Activated CD4-positive, CD25-positive, alpha-beta regulatory T cell treated with anti-CD3 and anti-CD28 coated beads, Interleukin-2, amount 50 U/mL, for 24 hours (primary cell): ENCODE measurements at regions not wholly inside any gene's neighbourhood (a gene's known extent, or its start where the extent isn't known, plus 50 kb on each side); places are given as distances from the start of the nearest gene placed in this dataset.
"Not testable (repeated sequence)": the region's sequence is repeated elsewhere in the genome, so short reads cannot be mapped to it uniquely, and the experiment has no call there.

ENCODE experiments used
- ATAC-seq, 2 donors: fragments of 150-1000 bp; cut with Tn5 transposase; one replicate each; pipeline ENCODE4 v1.10.0; 2021; ENCODE audit warnings: mild to moderate bottlenecking in 1 of 2, moderate library complexity in 1 of 2

DNA sequence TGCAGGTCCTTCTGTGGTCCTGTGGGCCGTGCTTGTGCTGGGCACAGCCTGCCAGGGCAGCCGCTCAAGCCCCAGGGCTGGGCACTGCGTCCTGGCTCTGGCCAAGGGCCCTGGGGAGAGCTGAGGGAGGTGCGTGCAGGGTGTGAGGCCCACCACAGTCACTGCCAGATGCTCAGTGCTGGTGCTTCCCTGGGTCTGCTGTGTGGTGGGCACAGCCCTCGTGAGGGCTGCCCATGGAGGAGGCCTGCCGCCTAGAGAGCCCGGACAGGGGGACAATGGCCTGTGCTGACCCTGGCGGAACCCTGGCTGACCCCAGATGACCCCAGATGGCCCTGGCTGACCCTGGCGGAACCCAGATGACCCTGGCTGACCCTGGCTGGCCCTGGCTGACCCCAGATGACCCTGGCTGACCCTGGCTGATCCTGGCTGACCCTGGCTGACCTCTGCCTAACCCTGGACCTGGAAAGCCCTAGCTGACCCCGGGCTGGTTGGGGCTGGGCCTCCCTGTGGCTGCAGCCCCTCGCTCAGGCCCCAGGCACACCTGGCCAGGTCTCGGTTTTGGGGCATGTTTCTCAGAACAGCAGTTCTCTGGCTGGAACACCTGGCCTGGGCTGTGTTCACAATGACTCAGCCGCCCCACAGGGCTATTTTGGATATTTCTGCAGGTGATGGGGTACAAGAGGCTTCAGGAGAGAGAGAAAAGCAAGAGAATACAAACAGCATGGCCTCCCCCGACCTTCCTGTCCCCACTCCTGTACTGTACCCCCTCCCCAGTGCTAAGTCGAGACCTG lies 55.4 kb downstream of the TMEM121 start:
- ATAC-seq, result no peak

DNA sequence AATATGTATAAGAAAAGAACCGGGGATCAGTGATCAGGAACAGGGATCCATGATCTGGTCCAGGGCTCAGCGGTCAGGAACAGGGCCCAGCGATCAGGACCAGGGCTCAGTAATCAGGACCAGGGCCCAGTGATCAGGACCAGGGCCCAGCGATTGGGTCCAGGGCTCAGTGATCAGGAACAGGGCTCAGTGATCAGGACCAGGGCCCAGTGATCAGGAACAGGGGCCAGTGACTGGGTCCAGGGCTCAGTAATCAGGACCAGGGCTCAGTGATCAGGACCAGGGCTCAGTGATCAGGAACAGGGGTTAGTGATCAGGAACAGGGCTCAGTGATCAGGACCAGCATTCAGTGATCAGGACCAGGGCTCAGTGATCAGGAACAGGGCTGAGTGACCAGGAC lies 56.3 kb downstream of the TMEM121 start:
- no peak for ATAC-seq

GRCh38 chr14:105583914-105584313 lies 57.5 kb downstream of the TMEM121 start:
- not testable (repeated sequence) for ATAC-seq

- not testable (repeated sequence) for ATAC-seq
These were observed 58.9 kb downstream of the TMEM121 start for GRCh38 chr14:105585290-105585689.

GRCh38 chr14:105585722-105586121 lies 59.3 kb downstream of the TMEM121 start:
- ATAC-seq, result not testable (repeated sequence)

- ATAC-seq, result peak; percentile 33 to 34
These were observed 59.9 kb downstream of the TMEM121 start for GRCh38 chr14:105586144-105586872.

DNA sequence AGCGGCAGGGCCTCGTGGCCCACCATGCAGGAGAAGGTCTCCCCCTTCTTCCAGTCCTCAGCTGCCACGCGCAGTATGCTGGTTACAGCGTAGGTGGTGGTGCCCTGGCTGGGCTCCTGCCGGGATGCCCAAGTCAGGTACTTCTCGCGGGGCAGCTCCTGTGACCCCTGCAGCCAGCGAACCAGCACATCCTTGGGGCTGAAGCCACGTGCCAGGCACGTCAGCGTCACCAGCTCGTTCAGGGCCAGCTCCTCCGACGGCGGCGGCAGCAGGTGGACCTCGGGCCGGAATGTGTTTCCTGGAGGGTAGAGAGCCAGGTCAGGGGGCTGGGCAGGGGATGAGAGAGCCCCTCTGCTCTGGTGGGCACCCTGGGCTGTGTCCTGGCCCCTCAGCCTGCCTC lies 60.7 kb downstream of the TMEM121 start:
- ATAC-seq, result not testable (repeated sequence)

DNA sequence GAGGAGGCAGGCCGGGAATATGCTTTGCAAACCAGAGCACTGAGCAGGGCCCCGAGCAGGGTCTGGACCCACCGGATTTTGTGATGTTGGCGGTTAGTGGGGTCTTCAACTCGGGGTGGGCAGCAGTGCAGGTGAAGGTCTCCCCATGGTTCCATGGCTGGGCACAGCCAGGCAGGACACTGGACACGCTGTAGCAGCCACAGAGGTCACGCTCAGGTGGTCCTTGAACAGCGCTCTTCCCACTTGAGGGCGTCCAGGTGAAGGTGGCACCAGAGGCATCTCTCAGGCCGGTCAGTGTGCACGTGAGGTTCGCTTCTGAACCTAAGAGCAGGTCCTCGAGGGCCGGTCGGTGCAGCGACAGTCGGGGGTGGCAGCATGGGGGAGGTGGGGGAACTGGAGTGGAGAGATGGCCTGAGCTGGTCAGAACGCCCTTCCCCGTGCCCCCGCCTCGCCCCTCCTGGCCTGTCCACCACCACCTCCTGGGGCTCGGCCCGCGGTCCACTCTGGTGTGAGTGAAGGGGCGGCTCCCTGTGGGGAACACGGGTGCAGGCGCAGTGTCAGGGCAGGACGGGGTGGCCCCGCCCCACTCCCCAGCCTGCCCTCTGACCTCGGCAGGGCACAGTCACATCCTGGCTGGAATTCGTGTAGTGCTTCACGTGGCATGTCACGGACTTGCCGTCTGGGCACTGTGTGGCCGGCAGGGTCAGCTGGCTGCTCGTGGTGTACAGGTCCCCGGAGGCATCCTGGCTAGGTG lies 61.3 kb downstream of the TMEM121 start:
- not testable (repeated sequence) for ATAC-seq

- ATAC-seq, result no peak
These were observed 62.0 kb downstream of the TMEM121 start for GRCh38 chr14:105588236-105588860.

DNA sequence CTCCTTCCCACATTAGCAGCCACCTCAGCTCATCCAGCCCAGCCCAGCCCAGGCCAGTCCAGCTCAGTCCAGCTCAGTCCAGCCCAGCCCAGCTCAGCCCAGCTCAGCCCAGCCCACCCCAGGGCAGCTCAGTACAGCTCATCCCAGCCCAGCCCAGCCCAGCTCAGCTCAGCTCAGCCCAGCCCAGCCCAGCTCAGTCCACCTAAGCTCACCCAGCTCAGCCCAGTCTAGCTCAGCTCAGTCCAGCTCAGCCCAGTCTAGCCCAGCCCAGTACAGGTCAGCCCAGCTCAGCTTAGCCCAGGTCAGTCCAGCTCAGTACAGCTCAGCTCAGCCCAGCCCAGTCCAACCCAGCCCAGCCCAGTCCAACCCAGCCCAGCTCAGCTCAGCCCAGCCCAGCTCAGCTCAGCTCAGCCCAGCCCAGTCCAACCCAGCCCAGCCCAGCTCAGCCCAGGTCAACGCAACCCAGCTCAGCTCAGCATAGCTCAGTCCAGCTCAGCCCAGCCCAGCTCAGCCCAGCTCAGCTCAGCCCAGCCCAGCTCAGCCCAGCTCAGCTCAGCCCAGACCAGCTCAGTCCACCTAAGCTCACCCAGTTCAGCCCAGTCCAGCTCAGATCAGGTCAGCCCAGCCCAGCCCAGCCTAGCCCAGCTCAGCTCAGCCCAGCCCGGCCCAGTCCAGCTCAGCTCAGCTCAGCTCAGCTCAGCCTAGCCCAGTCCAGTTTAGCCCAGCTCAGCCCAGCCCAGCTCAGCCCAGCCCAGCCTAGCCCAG lies 63.0 kb downstream of the TMEM121 start:
- peak in 1 of 2 donors; percentile 9 for ATAC-seq

- not testable (repeated sequence) for ATAC-seq
These were observed 63.5 kb downstream of the TMEM121 start for GRCh38 chr14:105589926-105590185.

DNA sequence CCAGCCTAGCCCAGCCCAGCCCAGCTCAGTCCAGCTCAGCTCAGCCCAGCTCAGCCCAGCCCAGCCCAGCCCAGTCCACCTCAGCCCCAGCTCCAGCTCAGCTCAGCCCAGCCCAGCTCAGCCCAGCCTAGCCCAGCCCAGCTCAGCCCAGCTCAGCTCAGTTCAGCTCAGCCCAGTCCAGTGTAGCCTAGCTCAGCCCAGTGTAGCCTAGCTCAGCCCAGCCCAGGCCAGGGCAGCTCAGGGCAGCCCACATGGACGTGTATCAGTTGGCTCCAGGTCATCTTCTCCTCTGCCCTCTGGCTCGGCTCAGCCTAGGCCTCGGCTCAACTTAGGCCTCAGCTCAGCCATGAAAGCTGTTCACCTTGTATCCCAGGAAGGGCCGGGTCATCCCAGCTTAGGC lies 64.7 kb downstream of the TMEM121 start:
- ATAC-seq, result no peak

DNA sequence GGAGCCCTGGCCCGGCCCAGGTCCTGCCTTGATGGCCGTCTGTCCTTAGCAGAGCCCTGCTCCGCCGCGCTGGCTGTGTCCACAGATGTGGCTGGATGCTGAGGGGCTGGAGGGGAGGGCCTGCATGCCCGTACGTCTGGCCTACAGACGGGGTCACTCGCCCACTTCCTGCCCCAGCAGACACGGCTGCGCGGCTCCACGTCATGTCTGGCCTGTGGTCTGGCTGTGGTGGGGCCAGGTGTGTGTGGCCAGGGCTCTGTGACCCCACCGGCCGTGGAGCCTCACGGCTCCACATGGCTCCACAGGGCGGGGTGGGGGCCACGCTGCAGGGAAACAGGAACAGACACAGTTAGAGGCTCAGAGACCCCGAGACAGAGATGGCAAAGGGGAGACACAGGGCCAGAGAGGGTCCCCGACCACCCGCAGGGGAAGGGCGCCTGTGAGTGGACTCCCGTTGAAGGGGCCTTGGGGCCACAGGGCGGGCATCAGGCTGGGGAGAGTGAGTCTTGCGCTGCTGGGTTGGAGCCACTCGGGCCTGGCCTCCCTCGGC lies 65.5 kb downstream of the TMEM121 start:
- not testable (repeated sequence) for ATAC-seq

- ATAC-seq, result not testable (repeated sequence)
These were observed 66.3 kb downstream of the TMEM121 start for GRCh38 chr14:105592646-105593045.

- not testable (repeated sequence) for ATAC-seq
These were observed 69.0 kb downstream of the TMEM121 start for GRCh38 chr14:105595346-105595745.

DNA sequence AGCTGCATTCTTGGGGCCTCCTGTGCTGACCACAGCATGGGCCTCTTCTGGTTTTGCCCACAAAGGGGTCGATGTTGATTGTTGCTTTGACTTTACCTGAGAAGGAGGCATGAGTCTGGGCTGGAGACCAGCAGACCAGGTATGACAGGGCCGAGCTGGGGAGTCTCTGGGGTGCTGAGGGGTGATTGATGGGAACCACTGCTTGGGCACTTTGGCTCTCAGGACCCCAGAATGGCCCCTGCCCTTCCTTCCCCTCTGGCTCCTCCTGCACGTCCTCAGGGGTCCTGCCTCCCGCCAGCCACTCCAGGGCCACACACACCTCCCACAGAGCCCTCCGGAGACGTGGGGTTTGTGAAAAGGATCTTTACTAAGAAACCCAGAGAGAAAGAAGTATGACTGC lies 70.0 kb downstream of the TMEM121 start:
- ATAC-seq, result not testable (repeated sequence)

- ATAC-seq, result not testable (repeated sequence)
These were observed 71.8 kb downstream of the TMEM121 start for GRCh38 chr14:105598040-105598763.

DNA sequence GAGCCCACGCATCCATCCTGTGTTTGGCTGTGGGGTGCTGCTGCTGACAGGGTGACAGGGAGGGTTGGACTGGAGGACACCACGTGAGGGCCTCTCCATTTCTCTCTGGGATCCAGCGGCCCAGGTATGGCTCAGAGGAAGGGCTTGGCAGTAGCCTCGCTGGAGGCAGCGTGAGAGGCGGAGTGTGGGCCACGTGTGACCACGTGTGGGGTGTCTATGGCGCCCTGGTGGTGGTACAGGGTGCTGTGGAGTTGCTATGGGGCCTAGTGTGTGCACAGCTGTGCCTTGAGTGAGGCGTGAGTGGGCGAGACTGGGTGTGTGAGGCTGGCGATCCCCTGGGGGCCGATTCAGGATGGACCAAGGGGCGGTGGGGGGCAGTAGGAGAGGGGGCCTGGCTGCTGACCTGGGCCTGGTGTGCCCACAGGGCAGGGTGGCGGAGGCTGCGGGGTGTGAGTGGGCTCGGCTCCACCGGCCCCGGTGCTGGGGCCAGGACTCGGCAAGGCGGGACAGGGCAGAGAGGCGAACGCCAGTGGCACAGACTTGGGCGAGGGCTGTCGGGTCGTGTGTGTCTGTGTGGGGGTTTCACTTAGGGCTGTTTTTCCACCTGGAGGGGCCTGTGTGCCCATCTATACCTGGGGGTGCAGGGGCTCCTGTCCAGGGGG lies 72.7 kb downstream of the TMEM121 start:
- ATAC-seq, result not testable (repeated sequence)

GRCh38 chr14:105600195-105600938 lies 74.0 kb downstream of the TMEM121 start:
- ATAC-seq, result not testable (repeated sequence)

DNA sequence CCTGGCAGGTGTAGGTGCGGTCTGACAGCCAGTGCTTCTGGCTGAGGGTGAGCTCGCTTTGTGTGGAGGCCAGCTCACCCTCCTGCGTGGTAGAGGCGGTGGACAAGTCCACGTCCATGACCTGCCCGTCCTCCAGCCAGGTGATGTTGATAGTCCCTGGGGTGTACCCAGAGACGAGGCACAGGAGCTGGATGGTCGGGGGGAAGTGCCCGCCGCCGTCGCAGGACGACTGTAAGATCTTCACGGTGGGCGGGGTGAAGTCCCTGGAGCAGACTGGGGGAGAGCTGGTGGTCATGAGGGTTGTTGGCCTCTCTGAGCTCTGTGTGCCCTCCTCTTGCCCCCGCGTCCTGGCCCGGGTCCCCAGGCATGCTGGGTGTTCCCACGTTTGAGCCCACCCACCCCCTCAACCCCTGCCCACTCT lies 74.6 kb downstream of the TMEM121 start:
- ATAC-seq, result no peak
